ENCODE measurements at regions not wholly inside any gene's neighbourhood (a gene's known extent, or its start where the extent isn't known, plus 50 kb on each side); places are given as distances from the start of the nearest gene placed in this dataset.

GRCh38 chr13:55583953-55584593, 1556.6 kb upstream of the PRR20A start:
- TF ChIP-seq CTCF (conservative IDR thresholded peaks at IDR 0.05; ENCODE audit: low read depth, low read length) (no peak), EZH2phosphoT487 (IDR thresholded peaks at IDR 0.05; ENCODE audit: borderline replicate concordance, low read length) (no peak), EZH2 (IDR thresholded peaks at IDR 0.05; ENCODE audit: low read length, unreplicated experiment) (no peak)

Data from PC-3 (cell line).